ENCODE measurements at regions not wholly inside any gene's neighbourhood (a gene's known extent, or its start where the extent isn't known, plus 50 kb on each side); places are given as distances from the start of the nearest gene placed in this dataset.
"Not testable (repeated sequence)": the region's sequence is repeated elsewhere in the genome, so short reads cannot be mapped to it uniquely, and the experiment has no call there.

DNA sequence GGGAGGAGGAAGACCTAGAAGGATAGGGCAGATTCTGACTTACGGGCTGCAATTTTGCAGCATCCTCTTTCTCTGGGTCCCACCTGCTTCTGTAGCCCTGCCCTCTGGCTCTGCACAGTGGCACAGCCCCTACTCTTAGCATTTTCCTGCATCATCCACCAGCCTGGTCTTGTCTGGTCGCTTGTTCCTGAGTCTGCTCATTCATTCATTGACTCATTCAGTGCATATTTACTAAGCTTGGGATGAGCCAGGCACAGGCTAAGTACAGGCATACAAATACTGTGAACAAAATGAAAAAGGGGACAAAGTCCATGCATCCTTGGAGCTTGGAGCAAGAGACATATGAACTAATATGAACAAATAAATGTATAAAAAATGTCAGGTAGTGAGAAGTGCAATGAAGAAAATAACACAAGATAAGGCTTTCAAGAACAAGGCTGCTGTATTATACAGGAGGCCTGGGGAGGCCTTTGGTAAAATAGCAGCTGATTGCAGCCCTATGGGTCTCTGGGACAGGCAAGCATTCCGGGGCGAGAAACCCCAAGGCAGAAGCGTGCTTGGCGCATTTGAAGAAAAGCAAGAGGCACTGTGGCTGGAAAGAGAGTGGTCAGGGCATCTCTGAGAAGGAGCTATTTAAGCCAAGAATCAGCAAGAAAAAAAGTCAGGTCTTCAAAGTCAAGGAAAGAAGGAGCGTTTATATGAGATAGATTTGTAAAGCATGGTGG lies 108.0 kb upstream of the ALX4 start:
- no peak for DNase-seq

GRCh38 chr11:44418456-44418830 lies 108.5 kb upstream of the ALX4 start:
- DNase-seq = peak; percentile 16

- DNase-seq = peak; percentile 54
Observed at GRCh38 chr11:44421090-44421675, 111.2 kb upstream of the ALX4 start.

DNA sequence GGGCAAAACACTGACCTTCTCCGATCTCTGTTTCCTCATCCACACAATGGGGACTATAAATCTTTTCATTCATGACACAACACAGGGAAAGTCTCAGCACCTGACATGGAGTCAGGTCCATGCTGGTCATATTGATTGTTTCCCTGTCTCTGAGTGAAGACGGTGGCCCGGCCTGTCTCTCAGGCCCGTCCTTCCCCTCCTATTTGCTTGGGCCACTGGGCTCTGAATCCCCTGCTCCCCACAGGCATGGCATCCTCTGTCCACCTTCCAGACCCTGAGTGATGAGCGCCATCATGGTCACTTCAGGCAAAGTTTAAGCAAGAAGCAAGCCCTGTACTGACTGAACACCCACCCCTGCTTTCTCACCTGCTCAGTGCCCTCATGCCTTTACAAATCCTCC lies 113.3 kb upstream of the ALX4 start:
- DNase-seq = no peak

- DNase-seq = no peak
Observed at GRCh38 chr11:44424841-44425240, 114.9 kb upstream of the ALX4 start.

DNA sequence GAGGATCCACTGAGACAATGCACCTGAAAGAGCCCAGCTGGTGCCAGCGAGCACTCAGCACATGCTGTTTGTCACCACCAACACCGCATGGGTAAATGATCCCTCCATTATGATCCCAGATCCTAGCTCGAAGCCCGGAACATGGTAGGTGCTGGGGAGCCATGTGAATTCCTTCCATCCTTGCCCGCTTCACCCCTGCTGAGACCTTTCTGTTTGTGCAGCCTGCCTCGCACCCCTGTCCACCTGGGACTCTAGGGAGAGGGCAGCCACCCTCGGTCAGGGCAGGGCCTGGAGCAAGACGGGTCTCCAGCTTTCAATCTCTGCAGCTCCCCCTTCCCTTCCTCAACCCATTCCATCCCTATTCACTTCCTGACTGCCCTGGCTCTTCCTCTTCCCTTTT lies 116.2 kb upstream of the ALX4 start:
- no peak for DNase-seq

- DNase-seq = no peak
Observed at GRCh38 chr11:44426958-44427357, 117.0 kb upstream of the ALX4 start.

GRCh38 chr11:44427432-44427831 lies 117.5 kb upstream of the ALX4 start:
- no peak for DNase-seq

GRCh38 chr11:44430140-44430539 lies 120.2 kb upstream of the ALX4 start:
- DNase-seq = no peak

- DNase-seq = no peak
Observed at GRCh38 chr11:44434191-44434590, 124.3 kb upstream of the ALX4 start.

GRCh38 chr11:44437122-44437521 lies 127.2 kb upstream of the ALX4 start:
- DNase-seq = no peak

- not testable (repeated sequence) for DNase-seq
Observed at GRCh38 chr11:44442893-44443673, 122.4 kb upstream of the CD82 start.

DNA sequence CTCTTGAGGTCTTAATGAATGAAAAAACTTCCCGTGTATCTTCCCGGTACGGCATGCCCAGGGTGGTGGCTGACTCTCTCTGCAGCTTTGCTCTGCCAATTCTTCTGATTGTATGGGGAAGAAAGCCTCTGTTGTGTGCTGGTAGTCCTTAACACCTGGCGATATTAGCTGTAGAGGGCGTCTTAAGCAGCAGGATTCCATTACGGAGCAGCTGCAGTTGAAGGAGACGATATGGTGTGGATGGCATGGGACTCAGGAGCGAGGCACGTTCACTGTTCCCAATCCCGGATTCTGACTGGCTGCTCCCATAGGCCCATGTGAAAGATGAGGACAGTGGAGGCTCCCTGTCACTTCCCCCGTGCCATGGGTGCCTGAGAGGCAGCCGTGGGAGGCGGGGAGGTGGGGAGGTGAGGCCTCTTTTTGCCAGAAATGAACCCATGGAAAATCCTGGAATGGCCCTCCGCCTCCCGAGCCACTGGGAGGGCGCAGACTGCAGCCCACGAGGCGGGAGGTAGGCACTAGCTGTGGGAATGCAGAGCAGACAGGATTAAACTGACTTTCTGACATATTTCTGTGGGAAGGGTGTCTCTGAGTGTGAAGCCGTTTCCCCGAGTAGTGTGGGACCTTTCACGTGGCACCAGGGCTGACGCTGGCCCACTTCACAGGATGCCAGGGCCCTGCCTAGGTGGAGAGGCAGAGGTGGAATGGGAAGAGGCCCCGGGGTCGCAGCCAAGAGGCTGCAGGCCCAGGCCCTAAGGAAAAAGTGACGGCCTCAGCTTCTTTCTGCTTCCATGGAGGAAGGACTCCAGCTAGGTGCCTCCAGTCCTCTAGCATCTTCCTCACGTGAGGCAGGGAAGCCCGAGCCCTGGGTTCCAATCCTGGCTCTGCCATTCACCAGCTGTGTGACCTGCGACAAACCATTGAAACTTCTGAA lies 121.4 kb upstream of the CD82 start:
- peak; percentile 68 for DNase-seq

GRCh38 chr11:44444770-44445321 lies 120.6 kb upstream of the CD82 start:
- DNase-seq = no peak

- peak; percentile 48 for DNase-seq
Observed at GRCh38 chr11:44445500-44446365, 119.7 kb upstream of the CD82 start.

GRCh38 chr11:44446366-44446762 lies 119.1 kb upstream of the CD82 start:
- DNase-seq = no peak

GRCh38 chr11:44446996-44447771 lies 118.3 kb upstream of the CD82 start:
- no peak for DNase-seq

- DNase-seq = no peak
Observed at GRCh38 chr11:44450295-44450932, 115.0 kb upstream of the CD82 start.

DNA sequence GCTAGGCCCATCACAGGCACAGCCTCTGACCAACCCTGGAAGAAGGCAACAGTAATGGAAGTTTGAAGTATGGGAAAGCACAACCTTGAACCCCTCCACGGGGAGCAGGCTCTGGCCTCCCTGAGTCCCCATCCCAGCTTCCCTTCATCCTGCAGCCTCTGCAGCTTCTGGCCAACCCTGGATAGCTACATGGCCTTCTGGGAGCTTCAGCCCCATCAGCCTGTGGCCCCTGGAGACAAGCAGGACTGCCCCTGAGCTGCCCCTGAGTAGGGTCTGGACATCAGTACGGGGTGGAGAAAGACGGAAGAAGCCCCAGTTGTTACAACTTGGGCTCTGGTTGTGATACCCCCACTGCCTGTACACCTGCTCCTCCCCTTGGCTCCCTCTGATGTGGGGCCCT lies 113.8 kb upstream of the CD82 start:
- DNase-seq = no peak
